Right ventricle myocardium inferior (tissue), 1 donor: ENCODE measurements at regions not wholly inside any gene's neighbourhood (a gene's known extent, or its start where the extent isn't known, plus 50 kb on each side); places are given as distances from the start of the nearest gene placed in this dataset.
"Not testable (repeated sequence)": the region's sequence is repeated elsewhere in the genome, so short reads cannot be mapped to it uniquely, and the experiment has no call there.

ENCODE experiments used
- ATAC-seq: fragments of 200-7000 bp; cut with Tn5 transposase; one replicate; pipeline ENCODE4 v1.9.1; 2020; ENCODE audit warnings: mild to moderate bottlenecking, moderate library complexity
- DNase-seq: peaks from one replicate; pipeline ENCODE4 v3.0.0; 2021; ENCODE audit errors: missing footprints
- intact Hi-C: fragments of 100-400 bp; cut with DNase I; formaldehyde crosslinking; loops from one replicate; pipeline ENCODE4 v1.11.0; 2022
- donor health status: DM: no; HTN: yes; CAD: no; lungs with severe emphysema.

- intact Hi-C loops: no loop called here
- DNase-seq: no peak
- no peak for ATAC-seq
These were observed 489.8 kb upstream of the FLRT2 start for GRCh38 chr14:85040046-85040685.

DNA sequence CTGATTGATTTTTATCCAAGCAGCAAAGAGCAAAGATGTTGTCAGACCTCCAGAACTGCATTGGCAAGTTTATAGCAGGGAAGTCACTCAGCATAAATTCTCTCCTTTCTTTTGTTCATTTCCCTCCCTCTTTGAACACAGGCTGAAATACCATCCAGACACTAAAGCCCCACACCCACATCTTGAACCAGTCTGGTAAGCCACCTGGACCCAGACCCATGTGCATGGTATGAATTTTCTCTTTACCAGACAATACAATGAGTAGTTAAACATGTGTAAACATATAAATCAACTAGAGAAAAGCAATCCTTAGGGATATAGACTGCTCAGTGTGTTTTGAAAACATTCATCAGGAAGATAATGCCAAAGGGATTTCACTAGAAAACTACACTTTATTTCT is 488.3 kb upstream of the FLRT2 start:
- ATAC-seq: no peak
- intact Hi-C loops: no loop called here

GRCh38 chr14:85042301-85042700 is 487.6 kb upstream of the FLRT2 start:
- no peak for ATAC-seq
- intact Hi-C loops: no loop called here
- no peak for DNase-seq

More for the DNA sequence above, 488.3 kb upstream of the FLRT2 start:
- no peak for DNase-seq

GRCh38 chr14:85050180-85050579 is 479.8 kb upstream of the FLRT2 start:
- intact Hi-C loops: no loop called here
- DNase-seq (no peak), ATAC-seq (no peak)

DNA sequence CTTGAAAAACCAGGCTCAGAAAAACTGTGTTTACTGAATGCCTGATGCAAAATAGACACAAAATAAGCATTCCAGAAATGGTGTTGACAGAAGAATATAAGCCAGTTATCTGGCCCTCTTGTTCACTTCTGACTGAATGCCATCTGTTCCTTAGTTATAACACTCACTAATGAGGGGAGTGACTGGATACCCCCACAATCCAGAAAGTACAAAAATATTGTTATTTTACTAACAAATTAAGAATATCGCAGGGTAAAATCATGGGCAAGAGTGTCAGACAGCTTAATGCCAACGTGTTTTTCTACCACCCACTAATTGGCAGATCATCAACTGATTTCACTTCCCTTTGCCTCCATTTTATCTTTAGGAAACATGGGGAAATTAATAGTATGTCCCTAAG is 477.3 kb upstream of the FLRT2 start:
- intact Hi-C loops: no loop called here
- no peak for ATAC-seq
- DNase-seq: no peak

DNA sequence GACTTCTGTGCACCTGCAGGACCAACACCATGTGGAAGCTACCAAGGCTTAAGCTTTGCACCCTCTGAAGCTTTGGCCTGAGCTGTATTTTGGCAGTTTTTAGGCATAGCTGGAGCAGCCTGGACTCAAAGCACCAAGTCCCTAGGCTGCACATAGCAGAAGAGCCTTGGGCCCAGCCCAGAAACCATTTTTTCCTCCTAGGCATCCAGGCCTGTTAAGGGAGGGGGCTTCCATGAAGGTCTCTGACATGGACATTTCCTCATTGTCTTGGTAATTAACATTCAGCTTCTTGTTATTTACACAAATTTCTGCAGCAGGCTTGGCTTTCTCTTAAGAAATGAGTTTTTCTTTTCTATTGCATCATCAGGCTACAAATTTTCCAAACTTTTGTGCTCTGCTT is 475.8 kb upstream of the FLRT2 start:
- intact Hi-C loops: no loop called here
- no peak for DNase-seq
- no peak for ATAC-seq

DNA sequence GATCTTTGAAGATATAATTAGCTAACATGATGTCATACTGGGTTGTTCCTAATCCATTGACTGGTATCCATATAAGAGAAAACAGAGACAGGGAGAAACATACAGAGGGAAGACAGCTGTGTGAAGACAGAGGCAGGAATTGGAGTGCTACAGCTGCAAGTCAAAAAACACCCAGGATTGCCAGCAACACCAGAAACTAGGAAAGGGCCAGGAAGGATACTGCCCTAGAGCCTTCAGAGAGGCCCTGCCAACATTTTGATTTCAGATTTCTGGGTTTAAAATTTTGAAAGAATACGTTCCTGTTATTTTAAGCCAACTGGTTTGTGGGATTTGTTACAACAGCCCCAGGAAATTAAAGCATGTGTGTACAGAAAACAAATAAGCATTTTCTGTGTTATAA is 473.7 kb upstream of the FLRT2 start:
- ATAC-seq (peak; percentile 31), DNase-seq (no peak)
- intact Hi-C loops: no loop called here

- intact Hi-C loops: no loop called here
- DNase-seq: no peak
- no peak for ATAC-seq
These were observed 472.7 kb upstream of the FLRT2 start for GRCh38 chr14:85057221-85057620.

DNA sequence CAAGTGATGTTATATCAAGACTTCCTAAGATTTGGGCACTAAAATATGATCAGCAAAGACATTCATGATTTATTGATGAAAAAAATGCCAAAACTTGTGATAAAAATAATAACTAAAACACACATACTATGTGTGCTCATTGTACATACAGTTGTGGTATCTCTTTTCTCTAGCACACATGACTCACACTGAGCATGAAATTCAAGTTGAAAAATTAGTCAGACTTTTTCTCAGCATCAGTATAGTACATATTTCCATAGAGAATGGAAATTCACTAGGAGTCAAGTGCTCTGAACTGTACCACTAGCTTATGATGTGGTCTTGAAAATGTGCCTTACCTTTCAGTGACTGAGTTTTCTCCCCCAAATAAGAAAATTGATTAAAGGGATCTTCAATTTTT is 471.8 kb upstream of the FLRT2 start:
- no peak for DNase-seq
- intact Hi-C loops: no loop called here

GRCh38 chr14:85060121-85060520 is 469.8 kb upstream of the FLRT2 start:
- intact Hi-C loops: no loop called here
- ATAC-seq: no peak
- DNase-seq: no peak

More for the DNA sequence above, 471.8 kb upstream of the FLRT2 start:
- ATAC-seq: no peak

GRCh38 chr14:85061256-85061655 is 468.7 kb upstream of the FLRT2 start:
- DNase-seq: no peak
- intact Hi-C loops: no loop called here
- no peak for ATAC-seq

DNA sequence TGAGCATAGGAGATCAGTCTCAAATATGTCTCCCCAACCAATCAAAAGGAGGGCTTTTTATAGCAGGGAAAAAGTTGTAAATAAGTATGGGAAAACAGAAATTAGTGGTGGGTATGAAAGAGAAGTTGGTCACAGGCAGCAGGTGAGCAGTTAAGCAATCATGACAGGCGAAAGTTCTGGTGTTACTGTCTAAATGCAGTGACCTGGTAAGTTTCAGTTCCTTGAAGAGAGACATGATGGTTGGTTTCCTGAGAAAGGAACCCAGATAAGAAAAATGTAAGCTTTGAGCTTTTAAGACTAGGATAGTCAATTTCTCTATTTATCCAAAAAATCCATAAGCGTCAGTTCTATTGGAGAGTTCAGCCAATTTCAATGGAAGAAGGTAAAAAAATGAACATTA is 466.2 kb upstream of the FLRT2 start:
- DNase-seq: no peak
- ATAC-seq: no peak
- intact Hi-C loops: no loop called here

GRCh38 chr14:85071447-85071846 is 458.5 kb upstream of the FLRT2 start:
- ATAC-seq: no peak
- no peak for DNase-seq
- intact Hi-C loops: no loop called here

- ATAC-seq (no peak), DNase-seq (no peak)
- intact Hi-C loops: no loop called here
These were observed 455.0 kb upstream of the FLRT2 start for GRCh38 chr14:85074955-85075354.

- intact Hi-C loops: no loop called here
- no peak for DNase-seq
- ATAC-seq: no peak
These were observed 454.1 kb upstream of the FLRT2 start for GRCh38 chr14:85075694-85076476.

- intact Hi-C loops, ATAC-seq, DNase-seq: not testable (repeated sequence)
These were observed 452.2 kb upstream of the FLRT2 start for GRCh38 chr14:85077716-85078115.

GRCh38 chr14:85079842-85080730 is 449.9 kb upstream of the FLRT2 start:
- intact Hi-C loops: no loop called here
- DNase-seq (no peak), ATAC-seq (no peak)

DNA sequence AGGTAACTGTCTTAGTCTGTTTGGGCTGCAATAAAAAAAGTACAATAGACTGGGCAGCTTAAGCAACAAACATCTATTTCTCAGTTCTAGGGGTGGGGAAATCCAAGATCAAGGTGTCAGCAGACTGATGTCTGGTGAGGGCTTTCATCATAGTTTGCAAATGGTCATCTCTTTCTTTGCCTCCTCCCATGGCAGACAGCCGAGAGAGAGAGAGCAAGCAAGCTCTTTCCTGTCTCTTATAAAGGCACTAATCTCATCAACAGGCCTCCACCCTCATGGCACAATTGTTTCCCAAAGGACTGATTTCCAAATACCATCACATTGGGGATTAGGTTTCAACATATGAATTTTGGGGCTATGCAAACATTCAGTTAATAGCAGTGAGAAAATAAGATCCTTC is 445.6 kb upstream of the FLRT2 start:
- intact Hi-C loops: no loop called here
- DNase-seq (no peak), ATAC-seq (no peak)

- DNase-seq (no peak), ATAC-seq (no peak)
- intact Hi-C loops: no loop called here
These were observed 444.0 kb upstream of the FLRT2 start for GRCh38 chr14:85085981-85086380.

DNA sequence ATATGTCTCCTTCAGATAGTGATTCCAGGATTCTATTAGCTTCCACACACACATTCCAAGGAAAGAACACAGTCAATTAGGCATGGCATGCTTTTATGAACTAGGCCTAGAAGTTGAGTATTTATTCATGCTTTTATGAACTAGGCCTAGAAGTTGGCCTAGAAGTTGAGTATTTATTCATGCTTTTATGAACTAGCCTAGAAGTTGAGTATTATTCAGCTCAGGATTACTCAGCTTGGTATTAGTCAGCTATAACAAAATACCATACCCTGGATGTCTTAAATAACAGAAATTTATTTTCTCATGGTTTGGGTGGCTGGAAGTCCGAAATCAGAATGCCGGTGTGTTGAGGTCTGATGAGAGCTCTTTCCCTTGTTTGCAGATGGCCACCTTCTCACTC is 442.7 kb upstream of the FLRT2 start:
- no peak for DNase-seq
- no peak for ATAC-seq
- intact Hi-C loops: no loop called here
